Thyroid gland (tissue), 4 donors: ENCODE measurements at regions not wholly inside any gene's neighbourhood (a gene's known extent, or its start where the extent isn't known, plus 50 kb on each side); places are given as distances from the start of the nearest gene placed in this dataset.

Experiments used
- POLR2A ChIP-seq, 2 donors: fragments of 450-650 bp; IDR thresholded peaks; one replicate each; pipeline ENCODE4 v1.6.1; 2017; ENCODE audit warnings: antibody characterized with exemption in 2 of 2, mild to moderate bottlenecking in 2 of 2, moderate library complexity in 1 of 2
- TF ChIP-seq, protein P1 (sequence below), 6 experiments: fragments of 200-600 bp in 3 of 6; fragments of 450-650 bp in 3 of 6; sonication (generic) in 3 of 6; IDR thresholded peaks; one replicate each; pipeline ENCODE4 v1.5.1; 2016 to 2019; ENCODE audit warnings: antibody characterized with exemption in 6 of 6, mild to moderate bottlenecking in 2 of 6, inconsistent platforms in 1 of 6, moderate library complexity in 1 of 6

DNA sequence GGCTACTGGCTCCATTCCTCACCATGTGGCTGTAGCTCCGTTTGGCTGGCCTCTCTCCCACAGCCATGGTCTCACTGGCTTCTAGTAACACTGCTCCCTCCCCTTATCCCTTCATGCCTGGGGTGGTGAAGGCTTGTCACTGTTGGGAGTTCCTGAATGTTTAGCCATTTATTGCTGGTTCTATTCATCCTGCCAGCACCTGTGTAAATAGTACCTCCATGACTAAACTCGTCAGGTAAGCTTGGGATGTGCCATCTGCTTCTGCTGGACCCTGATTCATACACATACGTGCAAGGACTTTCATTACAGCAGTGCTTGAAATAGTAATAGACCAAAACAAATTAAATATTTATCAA lies 61.6 kb downstream of the CCDC71L start:
- TF ChIP-seq, protein P1, sequence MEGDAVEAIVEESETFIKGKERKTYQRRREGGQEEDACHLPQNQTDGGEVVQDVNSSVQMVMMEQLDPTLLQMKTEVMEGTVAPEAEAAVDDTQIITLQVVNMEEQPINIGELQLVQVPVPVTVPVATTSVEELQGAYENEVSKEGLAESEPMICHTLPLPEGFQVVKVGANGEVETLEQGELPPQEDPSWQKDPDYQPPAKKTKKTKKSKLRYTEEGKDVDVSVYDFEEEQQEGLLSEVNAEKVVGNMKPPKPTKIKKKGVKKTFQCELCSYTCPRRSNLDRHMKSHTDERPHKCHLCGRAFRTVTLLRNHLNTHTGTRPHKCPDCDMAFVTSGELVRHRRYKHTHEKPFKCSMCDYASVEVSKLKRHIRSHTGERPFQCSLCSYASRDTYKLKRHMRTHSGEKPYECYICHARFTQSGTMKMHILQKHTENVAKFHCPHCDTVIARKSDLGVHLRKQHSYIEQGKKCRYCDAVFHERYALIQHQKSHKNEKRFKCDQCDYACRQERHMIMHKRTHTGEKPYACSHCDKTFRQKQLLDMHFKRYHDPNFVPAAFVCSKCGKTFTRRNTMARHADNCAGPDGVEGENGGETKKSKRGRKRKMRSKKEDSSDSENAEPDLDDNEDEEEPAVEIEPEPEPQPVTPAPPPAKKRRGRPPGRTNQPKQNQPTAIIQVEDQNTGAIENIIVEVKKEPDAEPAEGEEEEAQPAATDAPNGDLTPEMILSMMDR (IDR thresholded peaks at IDR 0.05), result no peak
- no peak for TF ChIP-seq POLR2A (IDR thresholded peaks at IDR 0.05)
